GM19025 (cell line): ENCODE measurements at regions not wholly inside any gene's neighbourhood (a gene's known extent, or its start where the extent isn't known, plus 50 kb on each side); places are given as distances from the start of the nearest gene placed in this dataset.

Experiments used
- ATAC-seq: cut with Tn5 transposase; IDR thresholded peaks from one replicate; pipeline ENCODE4 v1.9.1; 2021; ENCODE audit warnings: mild to moderate bottlenecking, low read depth, moderate library complexity; ENCODE audit not compliant: unreplicated experiment

DNA sequence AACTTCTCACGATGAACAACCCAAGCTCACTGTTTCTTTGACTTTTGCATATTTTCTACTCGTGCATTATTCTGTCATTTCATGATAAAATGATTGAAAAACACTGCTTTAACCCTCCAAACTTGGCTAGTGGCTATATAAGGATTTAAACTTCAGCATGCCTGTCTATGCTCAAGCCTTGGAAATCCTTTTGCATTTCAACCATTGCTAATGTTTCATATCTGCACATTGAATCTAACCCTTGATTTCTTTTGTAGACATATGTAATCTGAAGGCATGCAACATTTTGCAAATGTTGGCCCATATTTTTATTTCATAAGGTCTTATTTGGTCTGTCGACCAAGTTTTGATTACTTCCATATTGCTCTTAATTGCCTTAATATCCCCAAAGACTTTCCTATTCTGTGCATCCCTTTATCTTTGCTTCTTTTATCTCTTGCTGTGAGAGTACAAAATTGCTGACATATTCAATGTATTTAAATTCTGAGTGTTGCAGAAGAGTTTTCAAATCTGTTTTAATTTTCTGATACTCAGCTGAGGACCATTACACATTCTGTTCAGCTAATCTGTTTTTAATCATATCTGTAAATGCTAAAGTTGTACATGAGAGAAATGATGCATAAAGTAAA lies 403.7 kb upstream of the ZNF608 start:
- ATAC-seq = no peak

DNA sequence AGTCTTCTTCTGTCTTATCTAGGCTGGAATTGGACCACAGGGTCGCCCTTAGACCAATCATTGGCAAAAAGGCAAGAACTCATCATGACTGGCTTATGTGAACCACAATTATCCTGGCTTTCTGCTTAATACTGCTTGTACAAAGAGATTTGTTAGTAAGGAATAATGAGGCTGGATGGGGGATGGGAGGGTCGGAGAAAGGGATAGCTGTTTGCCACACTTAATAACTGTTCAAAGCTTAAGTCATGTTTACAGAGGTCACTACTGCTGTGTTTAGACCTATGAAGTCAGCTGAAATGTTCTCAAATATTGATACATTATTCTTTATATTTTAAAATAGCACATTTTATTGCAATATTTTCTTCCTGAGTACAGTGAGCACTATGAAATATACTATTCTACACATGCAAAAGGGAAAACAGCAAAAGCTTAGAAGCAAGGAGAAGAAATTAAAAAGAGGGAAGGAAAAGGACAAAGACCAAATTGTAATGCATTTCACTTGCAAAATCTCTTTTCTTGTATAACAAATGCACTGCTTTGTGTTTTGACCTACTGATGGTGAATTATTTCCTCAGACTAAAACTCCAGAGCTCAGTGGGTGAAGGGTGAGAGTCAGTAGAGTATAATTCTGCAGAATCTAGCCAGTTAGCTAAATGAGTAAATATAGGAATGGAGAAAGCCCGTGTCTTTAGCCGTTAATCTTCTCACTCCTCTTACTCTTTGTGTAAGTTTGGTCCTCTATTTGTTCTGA lies 404.9 kb upstream of the ZNF608 start:
- ATAC-seq = no peak

DNA sequence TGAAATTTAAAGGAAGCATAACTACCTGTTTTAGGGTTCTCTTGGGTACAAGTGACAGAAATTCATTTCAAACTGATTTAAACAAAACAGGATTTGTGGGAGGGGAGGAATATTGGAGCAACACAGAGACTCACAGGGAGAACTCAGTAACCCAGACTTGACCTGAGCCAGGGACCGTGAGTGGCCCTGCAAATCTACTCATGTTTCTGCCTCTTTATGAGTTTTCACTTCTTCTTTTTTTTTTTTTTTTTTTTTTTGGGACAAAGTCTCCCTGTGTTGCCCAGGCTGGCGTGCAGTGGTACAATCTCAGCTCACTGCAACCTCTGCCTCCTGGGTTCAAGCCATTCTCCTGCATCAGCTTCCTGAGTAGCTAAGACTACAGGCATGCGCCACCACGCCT lies 405.6 kb upstream of the ZNF608 start:
- no peak for ATAC-seq

DNA sequence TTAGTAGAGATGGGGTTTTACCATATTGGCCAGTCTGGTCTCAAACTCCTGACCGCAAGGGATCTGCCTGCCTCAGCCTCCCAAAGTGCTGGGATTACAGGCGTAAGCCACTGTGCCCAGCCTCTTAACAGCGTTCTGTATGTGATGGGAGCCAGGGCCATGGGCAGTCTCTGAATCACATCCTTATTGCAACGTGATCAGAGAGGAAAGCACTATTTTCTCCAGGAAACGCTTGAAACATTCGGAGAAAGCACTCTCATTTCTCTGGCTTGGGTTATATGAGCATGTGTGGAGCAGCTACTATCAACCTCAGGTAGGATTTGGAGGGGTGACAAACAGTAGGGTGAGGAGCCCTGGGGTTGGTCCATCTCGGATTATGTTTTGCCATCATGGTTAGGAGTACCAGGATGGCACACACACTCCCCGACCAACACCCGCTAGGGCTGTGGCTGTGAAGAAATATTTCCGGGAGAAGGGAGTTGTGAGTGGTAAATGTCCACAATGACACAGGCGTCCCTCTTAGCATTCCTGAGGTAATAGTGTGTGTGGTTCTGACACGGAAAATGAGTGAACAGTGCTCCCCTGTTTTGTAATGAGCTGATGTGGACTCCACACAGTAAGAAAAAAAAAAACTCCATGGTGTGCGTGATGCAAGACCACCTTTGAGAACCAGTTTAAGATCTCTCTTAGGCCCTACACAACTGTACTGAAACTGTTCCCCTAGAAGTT lies 406.2 kb upstream of the ZNF608 start:
- ATAC-seq = no peak

DNA sequence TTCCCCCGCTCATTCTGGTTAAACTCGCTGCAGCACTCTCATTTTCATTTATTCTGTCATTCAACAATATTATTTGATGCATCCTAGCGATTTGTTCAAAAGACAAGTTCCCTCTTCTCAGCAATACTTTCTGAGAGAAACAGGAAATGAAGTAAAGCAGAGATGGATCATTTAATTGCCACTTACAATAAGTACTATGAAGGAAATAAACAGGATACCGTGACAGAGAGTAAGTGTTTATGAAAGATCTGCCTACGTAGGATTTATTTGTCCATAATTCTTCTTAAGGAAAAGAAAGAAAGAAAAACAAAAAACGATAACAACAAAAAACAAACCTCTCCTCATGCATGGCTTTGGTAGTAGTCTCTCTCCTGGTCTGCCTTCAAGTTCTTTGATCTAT lies 406.8 kb upstream of the ZNF608 start:
- no peak for ATAC-seq

DNA sequence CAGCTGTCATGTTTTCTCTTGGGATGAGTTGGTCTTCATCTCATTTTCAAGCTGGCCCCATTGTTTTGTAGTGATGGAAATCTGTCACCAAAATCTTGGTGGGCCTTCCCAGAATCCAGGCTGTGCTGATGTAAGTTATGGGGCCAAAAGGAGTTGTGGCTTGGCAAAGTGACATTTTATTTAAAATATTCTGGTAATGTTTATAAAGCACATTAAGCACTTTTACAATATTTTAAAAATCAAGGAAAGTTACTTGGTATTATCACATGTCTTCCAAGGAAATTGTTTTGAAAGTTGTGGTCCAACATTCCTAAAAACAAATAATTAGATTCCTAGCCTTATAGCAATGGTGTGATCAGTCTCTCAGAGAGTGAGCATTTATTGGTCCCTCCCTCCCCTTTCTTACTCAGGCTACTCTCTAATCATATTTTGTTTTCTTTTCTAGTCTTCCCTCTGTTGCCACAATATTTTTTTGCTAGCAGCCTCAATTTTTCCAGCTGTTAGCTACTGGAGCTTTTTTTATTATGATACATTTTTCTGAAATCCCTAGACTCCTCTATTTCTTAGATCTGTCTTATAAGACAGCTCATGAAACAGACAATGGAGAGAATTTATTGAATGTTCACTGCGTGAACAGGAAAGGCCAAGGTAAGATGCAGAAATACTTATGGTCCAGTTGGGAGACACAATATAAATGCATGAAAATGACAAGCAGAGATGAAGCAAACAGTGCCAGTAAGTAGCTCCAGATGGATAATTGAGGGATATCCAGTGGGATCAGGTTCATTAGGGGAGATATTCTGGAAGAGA lies 408.1 kb upstream of the ZNF608 start:
- no peak for ATAC-seq

DNA sequence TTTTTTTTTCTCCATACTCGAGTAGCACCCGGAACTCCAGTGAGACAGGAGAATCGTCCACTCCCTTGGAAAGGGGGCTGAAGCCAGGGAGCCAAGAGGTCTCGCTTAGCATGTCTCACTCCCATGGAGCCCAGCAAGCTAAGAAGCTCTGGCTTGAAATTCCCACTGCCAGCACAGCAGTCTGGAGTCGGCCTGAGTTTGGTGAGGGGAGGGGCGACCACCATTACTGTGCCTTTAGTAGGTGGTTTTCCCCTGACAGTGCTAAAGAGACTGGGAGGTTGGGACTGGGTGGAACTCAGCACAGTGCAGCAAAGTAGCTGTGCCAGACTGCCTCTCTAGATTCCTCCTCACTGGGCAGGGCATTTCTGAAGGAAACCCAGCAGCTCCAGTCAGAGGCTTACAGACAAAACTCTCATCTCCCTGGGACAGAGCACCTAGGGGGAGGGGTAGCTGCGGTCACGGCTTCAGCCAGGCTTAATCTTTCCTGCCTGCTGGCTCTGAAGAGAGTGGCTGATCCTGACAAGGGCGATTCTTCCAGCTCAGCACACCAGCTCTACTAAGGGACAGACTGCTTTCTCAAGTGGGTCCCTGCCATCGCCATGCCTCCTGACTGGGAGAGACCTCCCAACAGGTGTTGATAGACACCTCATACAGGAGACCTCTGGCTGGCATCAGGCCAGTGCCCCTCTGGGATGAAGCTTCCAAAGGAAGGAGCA lies 414.5 kb upstream of the ZNF608 start:
- ATAC-seq = no peak

DNA sequence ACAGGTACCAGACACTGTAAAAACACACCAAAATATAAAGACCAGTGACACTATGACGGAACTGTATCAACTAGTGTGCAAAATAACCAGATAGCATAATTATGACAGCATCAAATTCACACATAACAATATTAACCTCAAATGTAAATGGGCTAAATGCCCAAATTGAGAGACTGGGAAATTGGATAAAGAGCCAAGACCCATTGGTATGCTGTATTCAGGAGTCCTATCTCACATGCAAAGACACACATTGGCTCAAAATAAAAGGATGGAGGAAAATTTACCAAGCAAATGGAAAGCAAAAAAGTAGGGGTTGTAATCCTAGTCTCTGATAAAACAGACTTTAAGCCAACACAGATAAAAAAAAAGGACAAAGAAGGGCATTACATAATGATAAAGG lies 416.3 kb upstream of the ZNF608 start:
- ATAC-seq = no peak

DNA sequence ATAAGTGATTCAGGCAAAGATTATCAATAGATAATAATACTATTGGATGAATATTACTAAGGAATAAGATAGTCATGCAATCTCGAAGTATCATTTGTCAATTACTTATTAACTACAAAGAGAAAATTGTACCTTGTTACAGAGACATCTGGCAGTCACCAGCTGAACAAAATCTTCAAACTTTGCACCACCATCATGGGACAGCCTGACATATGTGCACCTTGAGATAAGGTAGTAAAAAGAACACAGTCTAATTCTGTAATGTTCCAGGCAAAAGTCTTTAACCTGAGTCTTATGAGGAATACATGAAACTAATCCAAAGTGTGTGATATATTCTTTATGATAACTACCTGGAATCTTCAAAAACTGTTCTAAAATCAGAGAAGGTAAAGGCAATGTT lies 423.0 kb upstream of the ZNF608 start:
- no peak for ATAC-seq

DNA sequence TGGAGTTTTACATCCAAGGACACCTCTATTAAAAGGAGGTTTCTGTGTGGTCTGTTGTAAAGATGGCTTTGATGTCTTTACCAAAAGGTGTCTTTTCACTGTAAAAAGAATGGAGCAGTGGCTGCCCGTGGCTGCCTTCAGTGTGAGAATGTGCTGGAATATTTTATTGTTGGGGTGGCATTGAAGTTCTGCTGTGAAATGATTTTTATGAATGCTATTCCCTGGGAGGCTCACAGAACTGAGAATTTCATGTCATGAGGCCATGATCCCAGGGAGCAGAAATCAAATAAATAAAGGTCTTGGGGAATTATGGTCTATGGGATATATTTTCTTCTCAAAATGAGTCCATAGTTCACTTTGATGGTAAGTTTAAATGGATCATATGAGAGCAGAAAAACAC lies 425.2 kb upstream of the ZNF608 start:
- no peak for ATAC-seq

DNA sequence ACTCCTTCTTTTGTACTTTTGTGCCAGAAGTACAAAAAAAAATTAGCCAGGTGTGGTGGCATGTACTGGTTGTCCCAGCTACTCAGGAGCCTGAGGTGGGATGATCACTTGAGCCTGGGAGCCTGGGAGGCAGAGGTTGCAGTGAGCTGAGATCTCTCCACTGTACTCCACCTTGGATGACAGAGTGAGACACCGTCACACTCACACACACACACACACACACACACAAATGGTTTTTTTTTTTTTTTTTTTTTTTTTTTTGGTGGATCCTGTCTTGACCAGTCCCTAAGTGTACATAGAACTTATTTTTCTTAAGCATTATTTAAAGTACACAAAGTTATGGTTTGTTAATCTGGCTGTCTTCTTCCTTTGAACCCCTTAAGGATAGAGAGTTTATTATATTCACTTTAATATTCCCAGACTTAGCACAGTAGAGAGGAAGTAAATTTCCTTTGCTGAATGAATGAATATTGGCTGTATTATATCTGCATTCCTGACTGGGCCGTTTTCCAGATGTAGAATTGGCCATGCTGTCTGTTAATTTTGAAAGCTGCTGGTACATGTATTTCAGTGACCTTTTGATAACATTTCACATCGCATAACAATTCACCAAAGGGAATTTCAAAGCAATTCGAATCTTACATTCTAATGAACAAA lies 429.0 kb upstream of the ZNF608 start:
- no peak for ATAC-seq

DNA sequence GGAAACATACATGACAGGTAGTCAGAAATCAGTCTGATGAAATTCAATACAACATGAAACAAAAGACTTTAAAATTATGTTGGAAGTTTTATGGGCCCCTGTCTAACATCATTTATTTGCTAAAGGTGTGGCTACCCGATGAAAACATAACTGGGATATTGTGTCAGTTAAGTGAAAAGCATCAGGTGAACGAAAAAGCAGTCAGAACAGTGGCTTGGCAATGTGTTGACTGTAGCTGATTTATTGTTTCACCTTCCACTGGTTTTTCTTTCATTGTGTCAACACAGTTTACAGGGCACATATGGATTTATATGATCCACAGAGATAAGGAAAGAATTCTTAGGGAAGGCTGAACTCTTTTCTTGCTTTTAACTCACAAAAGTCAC lies 429.6 kb upstream of the ZNF608 start:
- ATAC-seq = no peak

DNA sequence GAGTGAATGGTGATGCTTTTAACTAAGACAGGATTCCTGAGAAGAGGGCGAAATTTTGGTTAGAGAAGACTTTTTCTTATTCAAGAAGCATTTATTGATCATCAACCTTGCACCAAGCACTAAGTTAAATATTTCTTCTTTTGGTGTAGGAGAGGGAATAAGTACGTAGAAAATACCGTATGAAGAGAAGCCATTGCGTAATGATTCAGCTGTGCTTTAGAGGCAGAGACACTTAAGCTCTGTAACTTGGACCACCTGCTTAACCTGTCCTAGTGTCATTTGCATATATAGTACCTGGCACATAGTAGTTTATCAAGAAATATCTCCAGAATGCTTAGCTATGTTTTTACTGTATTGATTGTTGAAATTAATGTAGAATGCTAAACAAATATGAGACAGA lies 430.9 kb upstream of the ZNF608 start:
- no peak for ATAC-seq

DNA sequence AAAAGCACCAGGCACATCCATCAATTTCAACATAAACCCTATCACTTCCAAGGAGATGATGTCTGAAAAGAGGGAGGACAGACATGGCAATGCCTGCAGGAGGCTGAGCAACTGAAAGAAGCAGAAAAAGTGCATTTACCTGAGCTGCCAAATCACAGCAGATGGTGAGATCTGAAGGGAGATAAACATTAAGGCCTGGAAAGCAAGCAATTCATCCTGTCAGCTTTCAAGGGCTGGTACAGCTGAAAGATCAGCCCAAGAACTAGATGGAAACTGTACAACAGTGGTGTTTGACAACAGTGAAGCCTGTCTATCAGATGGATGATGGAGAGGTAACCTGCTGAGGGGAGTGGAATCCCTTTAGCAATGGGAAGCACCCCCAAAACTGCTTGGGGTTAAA lies 433.2 kb upstream of the ZNF608 start:
- ATAC-seq = no peak

DNA sequence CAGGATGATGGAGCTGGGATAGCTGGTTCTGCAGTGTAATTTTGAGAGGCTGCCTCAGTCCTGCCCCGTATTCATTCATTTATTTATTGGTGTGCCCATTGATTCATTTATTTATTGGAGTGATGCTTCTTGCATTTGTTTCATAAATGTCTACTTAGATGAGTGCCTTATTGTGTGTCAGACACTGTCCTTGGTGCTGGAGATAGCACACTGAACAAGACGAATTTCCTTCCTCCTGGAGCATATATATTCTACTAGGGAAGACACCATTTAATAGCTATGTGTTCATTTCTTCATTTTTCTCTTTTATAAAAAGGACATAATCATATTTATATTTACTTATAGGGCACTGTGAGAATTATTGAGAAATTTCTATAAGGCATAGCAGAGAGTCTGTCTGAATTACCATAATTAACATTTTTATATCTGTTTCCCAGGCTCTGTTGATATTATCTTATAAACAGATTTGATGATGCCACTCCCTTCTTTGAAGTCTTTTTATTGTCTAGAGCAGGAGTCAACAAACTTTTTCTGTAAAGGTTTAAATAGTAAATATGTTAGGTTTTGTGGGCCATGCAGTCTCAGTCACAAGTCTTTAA lies 433.9 kb upstream of the ZNF608 start:
- ATAC-seq = no peak

DNA sequence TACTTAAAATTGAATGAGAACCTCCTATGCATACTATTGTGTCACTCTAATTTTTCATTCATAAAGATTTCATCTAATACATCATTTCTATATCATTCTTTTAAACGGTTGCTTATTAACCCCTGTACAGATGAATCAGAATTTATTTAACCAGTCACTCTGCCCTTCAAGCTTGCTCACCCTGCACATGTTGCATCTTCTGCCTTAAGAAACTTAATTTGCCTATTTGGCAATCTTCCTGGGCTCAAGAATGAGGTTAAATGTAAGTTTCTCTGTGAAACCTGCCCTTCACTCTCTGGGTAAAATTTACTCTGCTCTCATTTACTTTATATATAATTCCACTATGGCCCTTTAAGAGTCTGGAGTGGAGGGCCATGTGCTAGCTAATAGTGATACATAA lies 434.7 kb upstream of the ZNF608 start:
- ATAC-seq = no peak

DNA sequence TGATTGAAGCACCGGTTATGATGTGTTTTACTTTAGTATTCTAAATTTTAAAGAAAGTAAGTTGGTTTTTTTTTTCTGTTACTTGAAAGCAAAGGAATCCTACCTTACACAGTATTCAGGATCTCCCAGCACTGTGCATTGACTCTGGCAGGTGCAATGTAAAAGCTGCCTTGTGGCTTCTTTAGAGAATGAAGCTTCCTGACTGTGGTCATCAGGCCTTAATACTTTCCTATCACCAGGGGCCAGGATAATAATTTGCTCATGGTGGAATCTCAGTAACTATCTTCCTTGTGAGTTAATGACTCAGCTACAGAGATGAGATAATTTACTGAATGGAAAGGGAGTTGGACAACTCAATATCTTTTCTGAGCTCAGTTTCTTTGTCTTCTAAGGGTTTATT lies 435.5 kb upstream of the ZNF608 start:
- ATAC-seq = no peak

DNA sequence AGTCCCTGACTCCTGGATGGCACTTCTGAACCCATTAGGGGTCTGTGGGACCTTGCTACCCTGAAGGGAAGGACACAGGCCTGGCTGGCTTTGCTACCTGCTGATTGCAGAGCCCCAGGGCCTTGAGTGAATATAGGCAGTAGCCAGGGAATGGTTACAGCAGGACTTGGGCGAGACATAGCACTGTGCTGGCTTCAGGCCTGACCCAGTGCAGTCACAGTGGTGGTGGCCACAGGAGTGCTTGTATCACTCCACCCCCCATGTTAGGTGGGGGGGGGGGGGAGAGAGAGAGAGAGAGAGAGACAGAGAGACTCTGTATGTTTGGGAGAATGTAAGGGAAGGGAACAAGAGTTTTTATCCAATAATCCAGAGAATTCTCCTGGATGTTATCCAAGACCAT lies 439.3 kb upstream of the ZNF608 start:
- ATAC-seq = no peak

DNA sequence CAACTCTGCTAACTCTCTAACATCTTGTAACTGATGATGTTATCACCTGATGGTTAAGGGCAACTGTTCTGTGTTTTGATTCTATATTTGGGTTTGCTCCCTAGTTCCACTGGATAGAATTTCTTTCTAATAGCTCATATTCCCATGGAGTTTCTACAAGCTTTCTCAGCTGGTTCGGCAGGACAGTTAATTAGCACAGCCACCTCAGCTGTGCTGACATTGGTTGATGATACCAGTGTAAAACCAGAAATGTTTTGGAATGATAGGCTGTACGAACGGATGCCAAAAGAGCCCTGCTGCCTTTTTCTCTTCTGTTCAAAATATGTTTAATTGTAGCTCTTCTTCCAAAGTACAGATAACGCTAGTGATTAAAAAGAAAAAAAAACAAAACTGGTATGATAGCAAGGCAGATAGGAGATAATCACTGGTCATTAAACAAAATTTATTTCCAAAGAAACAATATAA lies 440.5 kb upstream of the ZNF608 start:
- no peak for ATAC-seq
